IMR-90 (cell line): ENCODE measurements at regions not wholly inside any gene's neighbourhood (a gene's known extent, or its start where the extent isn't known, plus 50 kb on each side); places are given as distances from the start of the nearest gene placed in this dataset.

Experiments used
- ATAC-seq: fragments of 200-7000 bp; cut with Tn5 transposase; 2 replicates; pipeline ENCODE4 v1.9.1; 2020; ENCODE audit warnings: low read depth, mild to moderate bottlenecking, moderate library complexity
- BruUV-seq: library from RNA; stranded (reverse); fragments of 400-500 nt; replicated peaks from 2 replicates; lab custom pipeline; 2021; lab: Mats Ljungman, UMichigan
- CTCF ChIA-PET: fragments of 300-600 bp; formaldehyde crosslinking; extraction: SDS; loops from one replicate; lab custom pipeline; 2021; ENCODE audit warnings: antibody characterized with exemption; lab: Yijun Ruan, JAX
- POLR2A ChIA-PET: fragments of 300-600 bp; sonication (Branson Sonifier 250); formaldehyde crosslinking; loops from one replicate; lab custom pipeline; 2022; ENCODE audit warnings: antibody characterized with exemption; ENCODE audit not compliant: unreplicated experiment; lab: Charles Lee
- DNase-seq: peaks from one replicate; pipeline ENCODE4 v3.0.0; 2013
- H2AFZ ChIP-seq: replicated peaks from 2 replicates; pipeline ENCODE3; 2013; ENCODE audit warnings: low read length, mild to moderate bottlenecking; ENCODE audit not compliant: poor library complexity
- H2AK5ac ChIP-seq: 2 replicates; pipeline ENCODE4 v1.6.1; 2013; ENCODE audit warnings: low read depth, low read length, inconsistent platforms
- H2AK9ac ChIP-seq: replicated peaks from 2 replicates; pipeline ENCODE3; 2013; ENCODE audit warnings: mild to moderate bottlenecking, low read depth, low read length, moderate library complexity; ENCODE audit not compliant: poor library complexity
- H2BK120ac ChIP-seq: 2 replicates; pipeline ENCODE4 v1.6.1; 2013; ENCODE audit warnings: low read depth, low read length, inconsistent platforms
- H2BK15ac ChIP-seq: 3 replicates; pipeline ENCODE4 v1.6.1; 2013; ENCODE audit warnings: low read depth, low read length, inconsistent platforms
- H2BK20ac ChIP-seq: 2 replicates; pipeline ENCODE4 v1.6.1; 2013; ENCODE audit warnings: low read depth, mild to moderate bottlenecking, inconsistent platforms, low read length, moderate library complexity
- H2BK5ac ChIP-seq: 2 replicates; pipeline ENCODE4 v1.6.1; 2013; ENCODE audit warnings: mild to moderate bottlenecking, low read depth, low read length, inconsistent platforms; ENCODE audit not compliant: poor library complexity, severe bottlenecking
- H3K14ac ChIP-seq: replicated peaks from 2 replicates; pipeline ENCODE4 v1.6.1; 2013; ENCODE audit warnings: low read depth, low read length, inconsistent platforms
- H3K18ac ChIP-seq: 2 replicates; pipeline ENCODE4 v1.6.1; 2013; ENCODE audit warnings: low read depth, low read length, control low read depth
- H3K23ac ChIP-seq: 2 replicates; pipeline ENCODE4 v1.6.1; 2013; ENCODE audit warnings: low read depth, low read length, inconsistent platforms
- H3K27ac ChIP-seq: 2 replicates; pipeline ENCODE4 v1.5.1; 2013; ENCODE audit warnings: mild to moderate bottlenecking, control low read depth, low read length; ENCODE audit not compliant: insufficient read depth
- H3K27me3 ChIP-seq: 2 replicates; pipeline ENCODE4 v1.6.1; 2013; ENCODE audit warnings: low read length; ENCODE audit not compliant: control insufficient read depth, insufficient read depth
- H3K36me3 ChIP-seq: 2 replicates; pipeline ENCODE4 v1.6.1; 2013; ENCODE audit warnings: low read length, mixed read lengths; ENCODE audit not compliant: control insufficient read depth, insufficient read depth
- H3K4ac ChIP-seq: 2 replicates; pipeline ENCODE4 v1.6.1; 2013; ENCODE audit warnings: low read depth, low read length, inconsistent platforms
- H3K4me1 ChIP-seq: 2 replicates; pipeline ENCODE4 v1.6.1; 2013; ENCODE audit warnings: low read length, mixed read lengths; ENCODE audit not compliant: control insufficient read depth, insufficient read depth
- H3K4me2 ChIP-seq: 2 replicates; pipeline ENCODE4 v1.6.1; 2013; ENCODE audit warnings: low read depth, mild to moderate bottlenecking, control low read depth, low read length, moderate library complexity
- H3K4me3 ChIP-seq: 2 replicates; pipeline ENCODE4 v1.5.1; 2013; ENCODE audit warnings: low read depth, mild to moderate bottlenecking, control low read depth, low read length, moderate library complexity; ENCODE audit not compliant: insufficient read depth
- H3K56ac ChIP-seq: 2 replicates; pipeline ENCODE4 v1.6.1; 2013; ENCODE audit warnings: low read length, inconsistent platforms; ENCODE audit not compliant: insufficient read depth; ENCODE audit errors: extremely low read depth
- H3K79me1 ChIP-seq, 2 experiments: 2 replicates each; pipeline ENCODE4 v1.6.1; 2013; ENCODE audit warnings: low read length in 2 of 2, inconsistent platforms in 1 of 2, low read depth in 1 of 2
- H3K9ac ChIP-seq: 2 replicates; pipeline ENCODE4 v1.6.1; 2013; ENCODE audit warnings: low read depth, low read length, control low read depth
- H3K9me1 ChIP-seq: 2 replicates; pipeline ENCODE4 v1.6.1; 2013; ENCODE audit warnings: low read length, inconsistent platforms; ENCODE audit not compliant: insufficient read depth
- H3K9me3 ChIP-seq: 2 replicates; pipeline ENCODE4 v1.6.1; 2013; ENCODE audit warnings: low read length; ENCODE audit not compliant: control insufficient read depth, insufficient read depth
- H4K20me1 ChIP-seq: 2 replicates; pipeline ENCODE4 v1.6.1; 2013; ENCODE audit warnings: low read length, inconsistent platforms; ENCODE audit not compliant: insufficient read depth
- H4K5ac ChIP-seq: 2 replicates; pipeline ENCODE4 v1.6.1; 2013; ENCODE audit warnings: mild to moderate bottlenecking, low read depth, low read length, control low read depth
- H4K8ac ChIP-seq, 2 experiments: 2 replicates each; pipeline ENCODE4 v1.6.1; 2013; ENCODE audit warnings: low read depth in 2 of 2, low read length in 2 of 2, control low read depth in 1 of 2, inconsistent platforms in 1 of 2
- H4K91ac ChIP-seq: 2 replicates; pipeline ENCODE4 v1.6.1; 2013; ENCODE audit warnings: low read depth, low read length, inconsistent platforms; ENCODE audit not compliant: insufficient read depth
- RFX5 ChIP-seq: IDR thresholded peaks from 2 replicates; pipeline ENCODE4 v1.8.0; 2012; ENCODE audit warnings: low read depth, mild to moderate bottlenecking, low read length, moderate library complexity
- WGBS, 2 experiments: methylation state at CpG; one replicate each; pipeline versions ENCODE4 v1.1.5 to v1.1.7; 2013; ENCODE audit warnings: missing lambda C conversion rate in 2 of 2; ENCODE audit not compliant: insufficient read length in 1 of 2; ENCODE audit errors: extremely low coverage in 2 of 2; 5-methylcytosine and 5-hydroxymethylcytosine counted together
- dilution Hi-C: fragments of 300-500 bp; cut with HindIII; formaldehyde crosslinking; loops from one replicate; pipeline ENCODE4 v1.14.3; 2018; ENCODE audit warnings: low sequenced_read_pairs; ENCODE audit not compliant: unreplicated experiment
- in situ Hi-C: fragments of 300-500 bp; cut with MboI; formaldehyde crosslinking; loops from 3 replicates; pipeline ENCODE4 v1.14.3; 2019; ENCODE audit warnings: low sequenced_read_pairs, inconsistent platforms, mixed read lengths
- intact Hi-C: fragments of 100-400 bp; cut with micrococcal nuclease; formaldehyde crosslinking; loops from 2 replicates; pipeline ENCODE4 v1.10.0; 2022

DNA sequence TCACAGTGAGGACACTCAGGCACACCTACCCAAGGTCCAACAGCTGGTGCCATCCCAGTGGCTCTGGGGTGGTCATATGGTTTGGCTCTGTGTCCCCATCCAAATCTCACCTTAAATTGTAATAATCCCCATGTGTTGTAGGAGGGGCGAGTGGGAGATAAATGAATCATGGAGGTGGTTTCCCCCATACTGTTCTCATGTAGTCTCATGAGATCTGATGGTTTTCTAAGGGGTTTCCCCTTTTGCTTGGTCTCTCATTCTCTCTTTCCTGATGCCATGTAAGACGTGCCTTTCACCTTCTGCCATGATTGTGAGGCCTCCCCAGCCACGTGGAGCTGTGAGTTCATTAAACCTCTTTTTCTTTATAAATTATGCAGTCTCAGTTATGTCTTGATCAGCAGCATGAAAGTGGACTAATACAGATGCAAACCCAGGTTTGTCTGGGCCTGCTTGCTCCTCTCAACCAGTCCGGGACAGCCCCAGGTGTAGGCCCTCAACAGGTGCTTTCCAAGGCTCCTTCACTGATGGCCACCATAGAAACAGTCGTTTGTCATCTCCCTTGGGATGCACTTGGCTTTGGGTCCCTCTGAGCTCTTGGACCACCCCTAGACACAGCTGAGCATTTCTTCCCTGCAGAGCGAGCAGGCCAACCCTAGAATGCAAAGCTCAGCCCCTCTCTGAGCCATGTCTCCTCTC, 101.3 kb upstream of the CTBP2 start:
- Histone ChIP-seq H2AK5ac (no peak overlapping the region), H3K27me3 (peaks cover 2% of the 10 kb centered on the region; the same call in 1 of the 2 replicates), H3K9me1 (no peaks in the 10 kb centered on the region), H3K4me1 (no peaks in the 10 kb centered on the region; the same call in 1 of the 2 replicates), H2BK20ac (no peak overlapping the region), H2AFZ (no peak overlapping the region), H2BK5ac (no peak overlapping the region), H3K79me1 (no peaks in the 10 kb centered on the region), H4K5ac (no peak overlapping the region), H3K9ac (no peak overlapping the region), H3K4me3 (no peak overlapping the region), H3K23ac (no peak overlapping the region), H4K91ac (no peak overlapping the region), H4K8ac (no peak overlapping the region), H4K20me1 (no peaks in the 10 kb centered on the region), H3K27ac (no peak overlapping the region), H3K4me2 (no peak overlapping the region), H3K56ac (no peak overlapping the region), H3K9me3 (no peaks in the 10 kb centered on the region), H3K4ac (no peak overlapping the region), H3K36me3 (no peaks in the 10 kb centered on the region), H2BK15ac (no peak overlapping the region), H2AK9ac (no peak overlapping the region), H2BK120ac (no peak overlapping the region), H3K14ac (no peak overlapping the region), H3K18ac (no peak overlapping the region)
- BruUV-seq, result no TSS peak
- TF ChIP-seq RFX5, result no peak
- ATAC-seq (no peak), DNase-seq (no peak)
- POLR2A ChIA-PET, result no interaction called here
- in situ Hi-C loops (no loop called here), intact Hi-C loops (no loop called here), dilution Hi-C loops (no loop called here)
- CTCF ChIA-PET, result no interaction called here
- WGBS, 2 experiments, result 80% methylated on average over 1 of the region's 6 CpGs; no CpG with 5 or more reads in 1 of the 2 experiments
